Stomach smooth muscle (tissue), 2 donors: ENCODE measurements at regions not wholly inside any gene's neighbourhood (a gene's known extent, or its start where the extent isn't known, plus 50 kb on each side); places are given as distances from the start of the nearest gene placed in this dataset.

Experiments
- H3K27ac ChIP-seq: one replicate; pipeline ENCODE4 v1.7.0; 2013; ENCODE audit warnings: mild to moderate bottlenecking, low read length, inconsistent platforms
- H3K27me3 ChIP-seq, 2 donors: one replicate each; pipeline ENCODE4 v1.7.0; 2013; ENCODE audit warnings: low read length in 2 of 2; ENCODE audit not compliant: insufficient read depth in 2 of 2, control insufficient read depth in 1 of 2
- H3K36me3 ChIP-seq, 2 donors: one replicate each; pipeline ENCODE4 v1.7.0; 2013; ENCODE audit warnings: low read length in 2 of 2; ENCODE audit not compliant: control insufficient read depth in 2 of 2, insufficient read depth in 2 of 2
- H3K4me1 ChIP-seq: one replicate; pipeline ENCODE4 v1.7.0; 2013; ENCODE audit warnings: low read length; ENCODE audit not compliant: control insufficient read depth, insufficient read depth
- H3K4me3 ChIP-seq, 2 donors: one replicate each; pipeline ENCODE4 v1.7.0; 2013; ENCODE audit warnings: low read length in 2 of 2
- H3K9ac ChIP-seq, 2 donors: one replicate each; pipeline ENCODE4 v1.7.0; 2013; ENCODE audit warnings: low read length in 2 of 2, mild to moderate bottlenecking in 1 of 2
- H3K9me3 ChIP-seq, 2 donors: one replicate each; pipeline ENCODE4 v1.7.0; 2013; ENCODE audit warnings: low read length in 2 of 2; ENCODE audit not compliant: control insufficient read depth in 2 of 2
- donor health status: healthy.
- donor health status: Pancreatic carcinoma.

GRCh38 chr2:149738767-149739166 is 151.2 kb upstream of the MMADHC start:
- no peaks in the 10 kb centered on the region for H3K4me1 ChIP-seq
- no peaks in the 10 kb centered on the region for H3K36me3 ChIP-seq
- H3K9me3 ChIP-seq: no peaks in the 10 kb centered on the region
- no peak overlapping the region for H3K9ac ChIP-seq
- no peak overlapping the region for H3K4me3 ChIP-seq
- no peaks in the 10 kb centered on the region for H3K27me3 ChIP-seq
- H3K27ac ChIP-seq: no peak overlapping the region

GRCh38 chr2:149737896-149738295 is 150.3 kb upstream of the MMADHC start:
- Histone ChIP-seq H3K4me3 (no peak overlapping the region), H3K9me3 (no peaks in the 10 kb centered on the region), H3K9ac (no peak overlapping the region), H3K4me1 (no peaks in the 10 kb centered on the region), H3K27me3 (no peaks in the 10 kb centered on the region), H3K36me3 (no peaks in the 10 kb centered on the region), H3K27ac (no peak overlapping the region)

GRCh38 chr2:149735237-149735958 is 147.8 kb upstream of the MMADHC start:
- H3K27me3 ChIP-seq: no peaks in the 10 kb centered on the region

GRCh38 chr2:149733936-149734685 is 146.5 kb upstream of the MMADHC start:
- no peak overlapping the region for H3K27ac ChIP-seq
- H3K9me3 ChIP-seq: no peaks in the 10 kb centered on the region
- H3K27me3 ChIP-seq: no peaks in the 10 kb centered on the region
- no peaks in the 10 kb centered on the region for H3K4me1 ChIP-seq
- no peak overlapping the region for H3K4me3 ChIP-seq
- H3K36me3 ChIP-seq: no peaks in the 10 kb centered on the region
- H3K9ac ChIP-seq: no peak overlapping the region

More at GRCh38 chr2:149735237-149735958, 147.8 kb upstream of the MMADHC start:
- Histone ChIP-seq H3K9ac (no peak overlapping the region), H3K27ac (no peak overlapping the region), H3K36me3 (no peaks in the 10 kb centered on the region), H3K9me3 (no peaks in the 10 kb centered on the region), H3K4me3 (no peak overlapping the region), H3K4me1 (no peaks in the 10 kb centered on the region)

GRCh38 chr2:149732730-149733290 is 145.2 kb upstream of the MMADHC start:
- no peak overlapping the region for H3K4me3 ChIP-seq
- no peaks in the 10 kb centered on the region for H3K4me1 ChIP-seq
- no peak overlapping the region for H3K9ac ChIP-seq
- no peaks in the 10 kb centered on the region for H3K27me3 ChIP-seq
- no peaks in the 10 kb centered on the region for H3K36me3 ChIP-seq
- no peaks in the 10 kb centered on the region for H3K9me3 ChIP-seq
- no peak overlapping the region for H3K27ac ChIP-seq

- Histone ChIP-seq H3K4me1 (no peaks in the 10 kb centered on the region), H3K4me3 (no peak overlapping the region), H3K27ac (no peak overlapping the region)
These were observed 144.6 kb upstream of the MMADHC start for GRCh38 chr2:149732001-149732685.

GRCh38 chr2:149731079-149731478 is 143.5 kb upstream of the MMADHC start:
- Histone ChIP-seq H3K27ac (no peak overlapping the region), H3K9ac (no peak overlapping the region), H3K36me3 (no peaks in the 10 kb centered on the region), H3K4me3 (no peak overlapping the region), H3K4me1 (no peaks in the 10 kb centered on the region), H3K27me3 (no peaks in the 10 kb centered on the region), H3K9me3 (no peaks in the 10 kb centered on the region)

More at GRCh38 chr2:149732001-149732685, 144.6 kb upstream of the MMADHC start:
- Histone ChIP-seq H3K27me3 (no peaks in the 10 kb centered on the region), H3K9ac (no peak overlapping the region), H3K9me3 (no peaks in the 10 kb centered on the region), H3K36me3 (no peaks in the 10 kb centered on the region)

- no peaks in the 10 kb centered on the region for H3K36me3 ChIP-seq
- H3K9me3 ChIP-seq: no peaks in the 10 kb centered on the region
- no peak overlapping the region for H3K4me3 ChIP-seq
- no peaks in the 10 kb centered on the region for H3K27me3 ChIP-seq
- no peak overlapping the region for H3K9ac ChIP-seq
- no peak overlapping the region for H3K27ac ChIP-seq
- no peaks in the 10 kb centered on the region for H3K4me1 ChIP-seq
These were observed 142.0 kb upstream of the MMADHC start for GRCh38 chr2:149729586-149729985.

GRCh38 chr2:149727927-149728326 is 140.4 kb upstream of the MMADHC start:
- Histone ChIP-seq H3K9me3 (no peaks in the 10 kb centered on the region), H3K4me3 (no peak overlapping the region), H3K4me1 (no peaks in the 10 kb centered on the region), H3K9ac (no peak overlapping the region), H3K27me3 (no peaks in the 10 kb centered on the region), H3K36me3 (no peaks in the 10 kb centered on the region), H3K27ac (no peak overlapping the region)

GRCh38 chr2:149725234-149725633 is 137.7 kb upstream of the MMADHC start:
- Histone ChIP-seq H3K4me3 (no peak overlapping the region), H3K4me1 (no peaks in the 10 kb centered on the region), H3K27me3 (no peaks in the 10 kb centered on the region), H3K27ac (no peak overlapping the region), H3K36me3 (no peaks in the 10 kb centered on the region), H3K9ac (no peak overlapping the region), H3K9me3 (no peaks in the 10 kb centered on the region)
